ENCODE measurements at regions not wholly inside any gene's neighbourhood (a gene's known extent, or its start where the extent isn't known, plus 50 kb on each side); places are given as distances from the start of the nearest gene placed in this dataset.

DNA sequence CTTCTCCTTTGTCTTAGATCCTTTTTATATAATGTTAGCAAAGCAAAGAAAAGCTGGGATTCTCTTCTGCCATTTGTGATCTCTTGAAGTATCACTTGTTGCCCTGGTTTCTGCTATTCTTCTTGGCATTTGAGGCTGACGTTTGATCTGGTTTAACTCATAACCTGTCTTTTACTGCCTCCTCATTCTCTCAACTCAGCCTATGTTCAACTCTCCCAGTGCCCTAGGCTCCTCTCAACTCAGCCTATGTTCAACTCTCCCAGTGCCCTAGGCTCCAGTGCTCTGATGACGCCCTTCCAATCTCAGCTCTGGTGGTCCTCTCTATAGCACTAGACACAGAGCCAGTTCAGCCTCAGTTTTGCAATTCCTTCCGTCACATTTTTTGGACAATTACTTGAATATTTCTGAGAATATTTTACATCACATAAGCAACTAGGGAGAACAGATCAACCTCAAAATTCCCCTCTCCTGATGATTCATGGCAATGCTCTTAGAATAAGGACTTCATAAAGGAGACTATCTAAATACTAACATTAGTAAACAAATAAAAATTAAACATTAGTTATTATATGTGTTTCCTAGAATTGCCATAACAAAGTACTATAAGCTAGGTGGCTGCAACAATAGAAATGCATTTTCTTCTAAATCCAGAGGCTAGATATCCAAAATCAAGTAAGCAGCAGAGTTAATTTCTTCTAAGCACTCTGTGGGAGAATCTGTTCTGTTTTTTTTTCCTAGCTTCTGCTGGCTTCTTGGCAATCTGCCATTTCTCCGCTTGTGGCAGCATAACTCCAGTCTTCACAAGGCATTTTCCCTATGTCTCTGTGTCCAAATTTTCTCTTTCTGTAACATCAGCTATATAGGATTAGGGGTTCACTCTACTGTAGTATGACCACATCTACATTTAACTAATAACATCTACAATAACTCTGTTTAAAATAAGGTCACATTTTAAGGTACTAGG lies 662.1 kb upstream of the FTMT start:
- H3K4me1 Mint-ChIP-seq = no peaks in the 10 kb centered on the region
- WGBS (ENCODE audit: insufficient coverage) = 92% methylated on average over 2 of the region's 4 CpGs

More for the DNA sequence above, 662.1 kb upstream of the FTMT start:
- Mint-ChIP-seq H3K27ac (no peak overlapping the region), H3K9me3 (ENCODE audit: insufficient read depth) (peaks cover 2% of the 10 kb centered on the region), H3K27me3 (no peaks in the 10 kb centered on the region), H3K4me3 (no peak overlapping the region)
- DNase-seq = no peak
- no peak overlapping the region for H3K27ac ChIP-seq (ENCODE audit: low read length in 2 of 2)
- no peak overlapping the region for H3K9ac ChIP-seq (ENCODE audit: low read length)
- H3K4me3 ChIP-seq (ENCODE audit: control extremely low read depth in 1 of 5, extremely low read depth in 1 of 5, insufficient read depth in 1 of 5, low read depth in 2 of 5, low read length in 4 of 5) = no peak overlapping the region
- H3K4me2 ChIP-seq (replicated peaks; ENCODE audit: low read depth, low read length, poor library complexity, severe bottlenecking) = no peak overlapping the region
- no peaks in the 10 kb centered on the region for H3K79me2 ChIP-seq (ENCODE audit: control insufficient read depth, insufficient read depth, low read length)
- no peaks in the 10 kb centered on the region for H3K27me3 ChIP-seq (replicated peaks in 1 of 4; ENCODE audit: control extremely low read depth in 1 of 4, control insufficient read depth in 3 of 4, insufficient read depth in 4 of 4, low read length in 3 of 4)
- intact Hi-C loops (cut with micrococcal nuclease) = no loop called here
- ChIA-PET POLR2A (no interaction called here), CTCF (no interaction called here)
- no peaks in the 10 kb centered on the region for H3K36me3 ChIP-seq (replicated peaks in 1 of 2; ENCODE audit: control extremely low read depth in 1 of 2, control insufficient read depth in 1 of 2, extremely low read depth in 1 of 2, insufficient read depth in 2 of 2, low read length in 1 of 2)
- no peak overlapping the region for H2AFZ ChIP-seq (ENCODE audit: insufficient read depth, low read depth, low read length, poor library complexity, severe bottlenecking)
- no peaks in the 10 kb centered on the region for H3K4me1 ChIP-seq (ENCODE audit: control insufficient read depth in 2 of 2, insufficient read depth in 2 of 2, low read length in 2 of 2)
- ATAC-seq (ENCODE audit: low read depth) = no peak
- H4K20me1 ChIP-seq (ENCODE audit: control insufficient read depth, insufficient read depth, low read length, poor library complexity, severe bottlenecking) = no peaks in the 10 kb centered on the region
- H3K9me3 ChIP-seq (ENCODE audit: control extremely low read depth in 1 of 3, control insufficient read depth in 2 of 3, insufficient read depth in 1 of 3, low read length in 2 of 3) = no peaks in the 10 kb centered on the region
- TF ChIP-seq EZH2 (IDR thresholded peaks at IDR 0.05; ENCODE audit: borderline replicate concordance, insufficient read depth, low read depth, low read length, poor library complexity, severe bottlenecking) = no peak
- TF ChIP-seq, protein P1, sequence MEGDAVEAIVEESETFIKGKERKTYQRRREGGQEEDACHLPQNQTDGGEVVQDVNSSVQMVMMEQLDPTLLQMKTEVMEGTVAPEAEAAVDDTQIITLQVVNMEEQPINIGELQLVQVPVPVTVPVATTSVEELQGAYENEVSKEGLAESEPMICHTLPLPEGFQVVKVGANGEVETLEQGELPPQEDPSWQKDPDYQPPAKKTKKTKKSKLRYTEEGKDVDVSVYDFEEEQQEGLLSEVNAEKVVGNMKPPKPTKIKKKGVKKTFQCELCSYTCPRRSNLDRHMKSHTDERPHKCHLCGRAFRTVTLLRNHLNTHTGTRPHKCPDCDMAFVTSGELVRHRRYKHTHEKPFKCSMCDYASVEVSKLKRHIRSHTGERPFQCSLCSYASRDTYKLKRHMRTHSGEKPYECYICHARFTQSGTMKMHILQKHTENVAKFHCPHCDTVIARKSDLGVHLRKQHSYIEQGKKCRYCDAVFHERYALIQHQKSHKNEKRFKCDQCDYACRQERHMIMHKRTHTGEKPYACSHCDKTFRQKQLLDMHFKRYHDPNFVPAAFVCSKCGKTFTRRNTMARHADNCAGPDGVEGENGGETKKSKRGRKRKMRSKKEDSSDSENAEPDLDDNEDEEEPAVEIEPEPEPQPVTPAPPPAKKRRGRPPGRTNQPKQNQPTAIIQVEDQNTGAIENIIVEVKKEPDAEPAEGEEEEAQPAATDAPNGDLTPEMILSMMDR (IDR thresholded peaks at IDR 0.05) = no peak

All from B cell (primary cell).